WI38 (cell line): ENCODE measurements at regions not wholly inside any gene's neighbourhood (a gene's known extent, or its start where the extent isn't known, plus 50 kb on each side); places are given as distances from the start of the nearest gene placed in this dataset.

ENCODE experiments used
- H3K4me3 ChIP-seq: 2 replicates; pipeline ENCODE4 v1.5.1; 2011; ENCODE audit warnings: low read depth, mild to moderate bottlenecking, control low read depth, low read length
- TF ChIP-seq, protein P1 (sequence below): IDR thresholded peaks from 2 replicates; pipeline ENCODE4 v1.5.1; 2012; ENCODE audit warnings: low read depth, mild to moderate bottlenecking, control low read depth, low read length

DNA sequence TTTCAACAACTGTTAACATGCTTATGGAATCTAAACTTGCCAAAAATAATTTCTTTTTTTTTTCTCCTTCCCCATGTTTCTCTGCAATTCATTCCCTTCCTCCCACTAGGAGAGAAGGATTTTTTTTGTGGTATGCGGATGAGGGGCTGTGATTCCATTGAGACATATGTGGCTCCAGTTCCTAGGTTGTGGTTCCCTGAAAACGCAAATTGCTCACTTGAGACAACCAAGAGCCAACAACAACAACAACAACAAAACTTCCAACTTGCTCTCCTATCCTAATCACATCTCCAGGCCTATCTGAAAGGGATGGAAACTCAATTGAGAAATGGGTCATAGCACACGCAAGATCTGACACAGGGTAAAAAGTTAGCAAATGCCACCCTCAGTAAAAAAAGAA lies 406.5 kb upstream of the TGFBR2 start:
- no peak overlapping the region for H3K4me3 ChIP-seq
- TF ChIP-seq, protein P1, sequence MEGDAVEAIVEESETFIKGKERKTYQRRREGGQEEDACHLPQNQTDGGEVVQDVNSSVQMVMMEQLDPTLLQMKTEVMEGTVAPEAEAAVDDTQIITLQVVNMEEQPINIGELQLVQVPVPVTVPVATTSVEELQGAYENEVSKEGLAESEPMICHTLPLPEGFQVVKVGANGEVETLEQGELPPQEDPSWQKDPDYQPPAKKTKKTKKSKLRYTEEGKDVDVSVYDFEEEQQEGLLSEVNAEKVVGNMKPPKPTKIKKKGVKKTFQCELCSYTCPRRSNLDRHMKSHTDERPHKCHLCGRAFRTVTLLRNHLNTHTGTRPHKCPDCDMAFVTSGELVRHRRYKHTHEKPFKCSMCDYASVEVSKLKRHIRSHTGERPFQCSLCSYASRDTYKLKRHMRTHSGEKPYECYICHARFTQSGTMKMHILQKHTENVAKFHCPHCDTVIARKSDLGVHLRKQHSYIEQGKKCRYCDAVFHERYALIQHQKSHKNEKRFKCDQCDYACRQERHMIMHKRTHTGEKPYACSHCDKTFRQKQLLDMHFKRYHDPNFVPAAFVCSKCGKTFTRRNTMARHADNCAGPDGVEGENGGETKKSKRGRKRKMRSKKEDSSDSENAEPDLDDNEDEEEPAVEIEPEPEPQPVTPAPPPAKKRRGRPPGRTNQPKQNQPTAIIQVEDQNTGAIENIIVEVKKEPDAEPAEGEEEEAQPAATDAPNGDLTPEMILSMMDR = no peak

DNA sequence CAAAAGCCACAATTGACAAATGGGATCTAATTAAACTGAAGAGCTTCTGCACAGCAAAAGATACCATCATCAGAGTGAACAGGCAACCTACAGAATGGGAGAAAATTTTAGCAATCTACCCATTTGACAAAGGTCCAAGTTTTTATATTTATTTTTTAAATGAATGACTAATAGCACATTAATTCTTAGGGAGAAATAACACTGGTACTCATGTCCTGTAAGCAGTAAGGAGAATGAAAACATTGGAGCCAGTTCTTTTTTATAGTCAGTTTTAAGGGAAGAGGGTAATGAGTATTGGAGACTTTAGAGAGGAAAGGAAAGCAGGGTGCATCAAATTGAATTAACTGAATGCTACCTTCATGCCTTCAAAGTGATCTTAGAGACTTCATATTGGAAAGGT lies 404.7 kb upstream of the TGFBR2 start:
- TF ChIP-seq, protein P1 = no peak
- H3K4me3 ChIP-seq = no peak overlapping the region

DNA sequence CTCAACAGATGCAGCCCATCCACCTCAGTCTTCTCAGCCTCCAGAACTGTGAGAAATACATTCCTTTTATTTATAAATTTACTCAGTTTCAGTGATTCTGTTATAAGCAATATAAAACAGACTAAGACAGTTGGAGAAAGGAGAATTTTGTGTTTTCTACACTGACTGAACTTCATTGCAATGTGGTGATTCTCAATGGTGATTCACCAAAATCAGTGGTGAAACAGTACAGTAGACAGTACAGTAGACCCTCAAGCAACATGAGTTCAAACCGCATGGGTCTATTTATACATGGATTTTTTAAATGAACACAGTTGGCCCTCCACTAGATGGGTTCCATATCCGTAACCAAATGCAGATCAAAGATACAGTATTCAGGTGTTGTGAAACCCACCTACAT lies 403.1 kb upstream of the TGFBR2 start:
- TF ChIP-seq, protein P1 = no peak
- H3K4me3 ChIP-seq = no peak overlapping the region

DNA sequence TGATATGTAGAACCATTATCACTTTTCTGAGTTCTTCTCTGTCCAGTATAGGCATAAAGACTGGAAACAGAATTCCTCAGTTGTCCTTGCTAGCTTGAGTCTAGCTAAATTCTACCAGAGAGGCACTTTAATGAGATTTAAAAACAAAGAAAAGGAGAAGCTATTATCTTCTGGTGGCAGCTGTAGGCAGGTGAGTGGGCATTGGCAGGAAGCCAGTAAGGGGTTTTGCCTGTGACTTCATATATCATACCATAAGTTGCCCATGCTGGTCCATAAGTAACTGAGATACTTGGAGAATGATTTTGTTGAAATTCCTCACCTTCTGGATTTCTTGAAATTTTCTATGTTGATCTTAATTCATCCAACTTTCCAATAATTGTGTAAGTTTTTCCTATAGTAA lies 402.3 kb upstream of the TGFBR2 start:
- TF ChIP-seq, protein P1 = no peak

DNA sequence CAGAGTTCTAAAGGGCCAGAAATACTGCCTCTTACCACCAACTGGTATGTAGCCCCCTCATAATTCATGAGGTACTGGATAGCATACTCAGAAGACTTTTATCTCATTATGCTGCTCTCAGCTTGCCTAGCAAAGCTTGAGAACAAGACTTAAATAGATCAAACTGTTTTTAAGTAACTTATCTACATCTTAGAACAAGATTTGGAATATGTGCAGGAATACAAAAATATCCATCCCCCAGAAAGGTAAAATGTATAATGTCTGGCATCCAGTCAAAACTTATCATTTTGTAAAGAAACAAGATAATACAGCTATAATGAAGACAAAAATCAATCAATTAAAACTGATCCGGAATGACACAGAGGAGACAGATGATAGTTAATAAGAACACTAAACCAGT lies 400.4 kb upstream of the TGFBR2 start:
- no peak overlapping the region for H3K4me3 ChIP-seq
- TF ChIP-seq, protein P1 = no peak

More for the DNA sequence above, 402.3 kb upstream of the TGFBR2 start:
- H3K4me3 ChIP-seq = no peak overlapping the region

DNA sequence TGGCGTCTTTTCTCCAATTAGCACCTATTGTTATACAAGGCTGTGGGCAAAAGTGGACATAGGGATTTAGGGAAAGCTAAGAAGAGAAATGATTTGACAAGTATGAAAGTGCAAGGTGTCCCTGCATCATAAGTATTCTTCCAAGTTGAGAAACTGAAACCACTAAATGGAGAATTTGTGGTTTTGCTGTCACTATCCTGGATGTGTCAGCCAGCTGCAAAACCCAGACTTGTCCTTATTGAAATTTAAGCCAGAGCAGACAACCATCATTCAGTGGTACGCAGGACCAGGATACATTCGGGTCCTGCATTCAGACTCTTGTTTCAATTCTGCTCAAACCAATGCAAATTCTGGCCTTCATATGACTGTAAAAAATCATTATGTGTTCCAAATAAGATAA lies 384.8 kb upstream of the TGFBR2 start:
- TF ChIP-seq, protein P1 = no peak
- H3K4me3 ChIP-seq = no peak overlapping the region

DNA sequence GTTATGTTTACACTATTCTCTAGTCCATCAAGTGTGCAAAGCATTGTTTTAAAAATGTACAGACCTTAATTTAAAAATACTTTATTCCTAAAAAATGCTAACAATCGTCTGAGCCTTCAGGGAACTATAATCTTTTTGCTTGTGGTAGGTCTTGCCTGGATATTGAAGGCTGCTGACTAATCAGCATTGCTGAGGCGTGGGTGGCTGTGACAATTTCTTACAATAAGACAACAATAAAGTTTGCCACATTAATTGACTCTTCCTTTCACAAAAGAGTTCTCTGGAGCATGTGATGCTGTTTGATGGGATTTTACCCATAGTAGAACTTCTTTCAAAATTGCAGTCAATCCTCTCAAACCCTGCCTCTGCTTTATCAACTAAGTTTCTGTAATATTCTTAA lies 384.0 kb upstream of the TGFBR2 start:
- TF ChIP-seq, protein P1 = no peak
- no peak overlapping the region for H3K4me3 ChIP-seq

DNA sequence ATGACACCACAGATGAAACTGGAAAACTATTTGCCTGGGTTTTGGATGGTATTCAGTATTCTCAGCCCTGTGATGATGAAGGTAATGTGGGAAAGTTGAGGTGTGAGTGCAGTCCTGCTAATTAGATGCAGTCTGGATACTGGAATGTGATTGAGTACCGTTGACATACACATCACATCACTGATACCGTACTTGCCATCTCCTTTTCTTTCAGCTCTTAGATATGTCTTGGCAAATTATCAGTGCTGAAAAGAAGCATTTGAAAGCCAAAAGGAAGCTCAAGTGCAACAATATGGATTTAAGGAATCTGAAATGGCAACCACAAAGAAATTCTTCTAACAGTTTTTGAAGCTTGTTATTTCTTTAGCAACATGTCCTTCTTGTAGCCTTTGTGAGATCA lies 381.4 kb upstream of the TGFBR2 start:
- TF ChIP-seq, protein P1 = no peak
- no peak overlapping the region for H3K4me3 ChIP-seq
